ENCODE measurements at regions not wholly inside any gene's neighbourhood (a gene's known extent, or its start where the extent isn't known, plus 50 kb on each side); places are given as distances from the start of the nearest gene placed in this dataset.
"Not testable (repeated sequence)": the region's sequence is repeated elsewhere in the genome, so short reads cannot be mapped to it uniquely, and the experiment has no call there.

- TF ChIP-seq, protein P1, sequence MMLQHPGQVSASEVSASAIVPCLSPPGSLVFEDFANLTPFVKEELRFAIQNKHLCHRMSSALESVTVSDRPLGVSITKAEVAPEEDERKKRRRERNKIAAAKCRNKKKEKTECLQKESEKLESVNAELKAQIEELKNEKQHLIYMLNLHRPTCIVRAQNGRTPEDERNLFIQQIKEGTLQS (CRISPR knock-in tag; conservative IDR thresholded peaks at IDR 0.05): not testable (repeated sequence)
- TF ChIP-seq, protein P2, sequence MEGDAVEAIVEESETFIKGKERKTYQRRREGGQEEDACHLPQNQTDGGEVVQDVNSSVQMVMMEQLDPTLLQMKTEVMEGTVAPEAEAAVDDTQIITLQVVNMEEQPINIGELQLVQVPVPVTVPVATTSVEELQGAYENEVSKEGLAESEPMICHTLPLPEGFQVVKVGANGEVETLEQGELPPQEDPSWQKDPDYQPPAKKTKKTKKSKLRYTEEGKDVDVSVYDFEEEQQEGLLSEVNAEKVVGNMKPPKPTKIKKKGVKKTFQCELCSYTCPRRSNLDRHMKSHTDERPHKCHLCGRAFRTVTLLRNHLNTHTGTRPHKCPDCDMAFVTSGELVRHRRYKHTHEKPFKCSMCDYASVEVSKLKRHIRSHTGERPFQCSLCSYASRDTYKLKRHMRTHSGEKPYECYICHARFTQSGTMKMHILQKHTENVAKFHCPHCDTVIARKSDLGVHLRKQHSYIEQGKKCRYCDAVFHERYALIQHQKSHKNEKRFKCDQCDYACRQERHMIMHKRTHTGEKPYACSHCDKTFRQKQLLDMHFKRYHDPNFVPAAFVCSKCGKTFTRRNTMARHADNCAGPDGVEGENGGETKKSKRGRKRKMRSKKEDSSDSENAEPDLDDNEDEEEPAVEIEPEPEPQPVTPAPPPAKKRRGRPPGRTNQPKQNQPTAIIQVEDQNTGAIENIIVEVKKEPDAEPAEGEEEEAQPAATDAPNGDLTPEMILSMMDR (IDR thresholded peaks at IDR 0.05): not testable (repeated sequence)
- not testable (repeated sequence) for TF ChIP-seq MLX (CRISPR knock-in tag; IDR thresholded peaks at IDR 0.05); USF1 (CRISPR knock-in tag; IDR thresholded peaks at IDR 0.05); NR2C2 (CRISPR knock-in tag; IDR thresholded peaks at IDR 0.05); PREB (CRISPR knock-in tag; IDR thresholded peaks at IDR 0.05; ENCODE audit: borderline replicate concordance)
These were observed 179.2 kb upstream of the OSBPL11 start for GRCh38 chr3:125774433-125775034.
